Jurkat, Clone E6-1 (cell line): ENCODE measurements at regions not wholly inside any gene's neighbourhood (a gene's known extent, or its start where the extent isn't known, plus 50 kb on each side); places are given as distances from the start of the nearest gene placed in this dataset.

ENCODE experiments used
- DNase-seq: peaks from one replicate; pipeline ENCODE4 v3.0.0-alpha.2; 2011; ENCODE audit warnings: low read depth, low spot score
- H3K4me3 ChIP-seq: 2 replicates; pipeline ENCODE4 v1.5.1; 2011; ENCODE audit warnings: mild to moderate bottlenecking, low read length, control low read depth, moderate library complexity

DNA sequence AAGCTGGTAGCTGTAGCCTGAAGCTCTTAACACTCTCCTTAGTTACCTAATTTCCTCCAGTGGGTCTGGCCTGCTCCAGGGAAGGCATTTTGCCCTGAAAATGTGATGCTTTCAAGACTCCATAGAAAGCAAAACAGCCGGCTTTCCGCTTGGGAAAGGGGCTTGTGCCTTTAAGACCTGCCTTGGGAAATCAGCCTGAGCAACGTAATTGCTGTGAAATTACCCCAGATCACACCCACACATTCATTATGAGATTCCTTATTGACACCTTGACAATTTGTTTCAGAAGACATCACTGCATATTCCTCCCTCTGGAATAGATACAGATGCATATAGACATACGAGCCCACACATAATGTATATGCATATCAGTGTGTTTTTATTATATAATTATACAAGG is 190.5 kb upstream of the SKOR2 start:
- DNase-seq: no peak
- no peak overlapping the region for H3K4me3 ChIP-seq

- DNase-seq: no peak
- no peak overlapping the region for H3K4me3 ChIP-seq
Observed at GRCh38 chr18:47438001-47438400, 186.5 kb upstream of the SKOR2 start.

- DNase-seq: no peak
Observed at GRCh38 chr18:47436871-47437270, 185.4 kb upstream of the SKOR2 start.

GRCh38 chr18:47434214-47434746 is 182.8 kb upstream of the SKOR2 start:
- no peak overlapping the region for H3K4me3 ChIP-seq
- DNase-seq: no peak

More at GRCh38 chr18:47436871-47437270, 185.4 kb upstream of the SKOR2 start:
- H3K4me3 ChIP-seq: no peak overlapping the region

GRCh38 chr18:47427923-47428637 is 176.6 kb upstream of the SKOR2 start:
- no peak for DNase-seq

GRCh38 chr18:47427072-47427471 is 175.6 kb upstream of the SKOR2 start:
- no peak for DNase-seq
- H3K4me3 ChIP-seq: no peak overlapping the region

More at GRCh38 chr18:47427923-47428637, 176.6 kb upstream of the SKOR2 start:
- H3K4me3 ChIP-seq: no peak overlapping the region

DNA sequence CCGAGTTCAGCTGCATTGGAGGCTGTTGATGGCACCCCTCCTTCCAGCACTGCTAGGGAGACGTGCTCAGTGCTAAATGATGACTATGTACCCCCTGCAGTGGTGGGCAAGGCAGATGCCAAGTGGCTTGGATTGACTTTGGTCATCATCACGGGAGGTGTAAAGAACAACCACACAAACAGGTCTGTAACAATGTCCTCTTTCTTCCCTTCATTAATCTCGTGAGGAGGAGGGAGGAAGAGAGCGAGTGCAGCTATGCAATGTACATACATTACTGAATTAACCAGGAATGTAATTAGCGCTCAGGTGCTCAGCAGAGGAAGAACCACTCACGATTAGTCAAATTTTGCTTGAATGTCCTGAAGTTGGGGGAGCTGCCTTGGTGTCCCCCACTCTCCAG is 173.9 kb upstream of the SKOR2 start:
- DNase-seq: no peak
- no peak overlapping the region for H3K4me3 ChIP-seq

GRCh38 chr18:47422524-47422923 is 171.1 kb upstream of the SKOR2 start:
- H3K4me3 ChIP-seq: no peak overlapping the region
- DNase-seq: no peak

DNA sequence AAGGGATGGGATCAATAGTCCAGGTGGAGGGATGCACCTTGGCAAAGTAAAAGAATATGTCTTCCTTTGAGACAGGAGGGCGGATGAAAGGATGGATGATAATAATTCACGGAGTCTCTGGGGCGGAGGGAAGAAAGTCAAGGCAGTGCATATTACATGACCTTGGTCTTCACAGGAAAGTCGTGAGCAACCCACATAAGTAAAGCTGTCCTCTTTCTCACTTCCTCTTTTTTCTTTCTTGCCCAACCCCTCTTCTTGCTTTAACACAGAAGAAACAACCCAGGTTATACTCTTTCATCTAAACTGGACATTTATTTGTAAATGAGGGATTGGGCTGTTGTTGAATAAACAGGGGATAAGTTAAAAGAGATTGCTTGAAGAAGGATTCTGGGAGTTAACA is 168.7 kb upstream of the SKOR2 start:
- no peak for DNase-seq

GRCh38 chr18:47418746-47419145 is 167.3 kb upstream of the SKOR2 start:
- H3K4me3 ChIP-seq: no peak overlapping the region
- DNase-seq: no peak

More for the DNA sequence above, 168.7 kb upstream of the SKOR2 start:
- H3K4me3 ChIP-seq: no peak overlapping the region

DNA sequence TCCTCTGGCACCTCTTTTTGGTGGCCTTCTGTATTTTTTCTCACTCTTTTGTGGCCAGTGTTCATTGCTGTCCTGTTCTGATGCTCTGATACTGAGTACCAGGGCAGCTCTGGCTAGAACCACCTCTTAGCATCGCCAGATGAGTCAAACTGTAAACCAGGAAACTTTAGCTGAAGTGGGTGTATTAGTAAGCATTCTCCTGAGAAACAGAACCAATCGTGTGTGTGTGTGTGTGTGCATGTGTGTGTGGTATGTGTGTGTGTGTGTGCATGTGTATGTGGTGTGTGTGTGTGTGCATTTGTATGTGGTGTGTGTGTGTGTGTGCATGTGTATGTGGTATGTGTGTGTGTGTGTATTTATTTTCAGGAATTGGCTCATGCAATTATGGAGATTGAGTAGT is 166.3 kb upstream of the SKOR2 start:
- no peak for DNase-seq
- H3K4me3 ChIP-seq: no peak overlapping the region

DNA sequence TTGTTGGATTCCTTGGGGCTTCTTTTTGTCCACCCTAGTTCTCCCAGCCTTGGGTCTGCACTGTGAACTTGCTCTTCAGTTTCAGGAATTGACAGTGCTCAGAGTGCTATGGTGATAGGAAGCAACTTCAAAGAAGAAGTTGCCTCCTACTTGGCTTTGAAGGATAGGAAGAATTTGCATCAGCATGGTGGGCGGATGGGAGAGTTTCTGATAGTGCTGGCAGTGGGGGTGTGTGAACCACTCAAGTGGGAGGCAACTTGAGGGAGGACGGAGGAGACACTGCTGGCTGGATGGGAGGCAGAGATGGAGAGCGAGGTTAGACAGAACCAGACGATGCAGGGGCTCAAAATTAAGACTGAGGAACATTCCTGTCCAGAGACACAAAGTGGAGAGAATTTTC is 164.4 kb upstream of the SKOR2 start:
- DNase-seq: no peak
- H3K4me3 ChIP-seq: no peak overlapping the region

- no peak overlapping the region for H3K4me3 ChIP-seq
- DNase-seq: no peak
Observed at GRCh38 chr18:47413327-47413726, 161.9 kb upstream of the SKOR2 start.

- no peak for DNase-seq
Observed at GRCh38 chr18:47412924-47413323, 161.5 kb upstream of the SKOR2 start.

DNA sequence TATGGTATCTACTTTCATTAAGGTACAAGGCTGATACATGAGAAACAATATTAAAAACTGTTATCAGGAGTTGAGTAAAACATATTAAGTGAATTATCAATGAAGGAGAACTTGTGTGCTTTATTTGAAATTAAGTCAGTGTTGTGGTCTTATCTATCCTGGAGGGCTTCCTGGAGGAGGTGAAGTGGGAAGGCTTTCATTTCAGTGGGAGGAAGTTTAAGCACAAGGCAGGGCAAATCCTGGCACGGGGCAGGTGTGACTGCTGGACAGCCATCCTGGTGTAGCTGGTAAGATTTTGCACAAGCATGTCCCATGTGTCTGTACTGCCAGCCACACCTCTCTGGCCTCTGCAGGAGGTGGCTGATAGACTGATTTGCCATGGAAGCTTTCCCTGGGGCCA is 159.7 kb upstream of the SKOR2 start:
- DNase-seq: no peak
- H3K4me3 ChIP-seq: no peak overlapping the region

More at GRCh38 chr18:47412924-47413323, 161.5 kb upstream of the SKOR2 start:
- no peak overlapping the region for H3K4me3 ChIP-seq

- no peak overlapping the region for H3K4me3 ChIP-seq
- no peak for DNase-seq
Observed at GRCh38 chr18:47410139-47410538, 158.7 kb upstream of the SKOR2 start.

- H3K4me3 ChIP-seq: no peak overlapping the region
- DNase-seq: no peak
Observed at GRCh38 chr18:47409519-47409918, 158.1 kb upstream of the SKOR2 start.

GRCh38 chr18:47407736-47408135 is 156.3 kb upstream of the SKOR2 start:
- DNase-seq: no peak

GRCh38 chr18:47404845-47405244 is 153.4 kb upstream of the SKOR2 start:
- no peak for DNase-seq
- H3K4me3 ChIP-seq: no peak overlapping the region

More at GRCh38 chr18:47407736-47408135, 156.3 kb upstream of the SKOR2 start:
- H3K4me3 ChIP-seq: no peak overlapping the region

GRCh38 chr18:47403949-47404348 is 152.5 kb upstream of the SKOR2 start:
- no peak overlapping the region for H3K4me3 ChIP-seq
- DNase-seq: no peak

DNA sequence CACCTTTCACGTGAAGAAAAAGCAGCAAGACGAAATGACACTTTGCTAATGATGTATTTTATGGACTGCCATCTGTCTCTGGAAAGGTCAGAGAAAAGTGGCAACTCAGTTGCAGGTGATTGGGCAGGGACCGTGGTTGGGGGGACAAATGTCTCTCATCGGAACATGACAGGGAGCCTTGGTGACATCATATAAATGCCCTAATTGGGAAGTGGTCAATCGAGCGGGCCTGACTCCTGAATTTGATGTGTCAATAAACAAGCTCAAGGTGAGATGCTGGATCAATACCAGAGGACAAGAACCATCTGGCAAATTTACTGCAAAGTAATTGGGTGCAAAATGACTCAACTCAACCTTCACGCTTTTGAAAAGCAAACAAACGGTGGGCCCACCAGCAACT is 151.9 kb upstream of the SKOR2 start:
- no peak for DNase-seq
- H3K4me3 ChIP-seq: no peak overlapping the region
